ENCODE measurements at regions not wholly inside any gene's neighbourhood (a gene's known extent, or its start where the extent isn't known, plus 50 kb on each side); places are given as distances from the start of the nearest gene placed in this dataset.

DNA sequence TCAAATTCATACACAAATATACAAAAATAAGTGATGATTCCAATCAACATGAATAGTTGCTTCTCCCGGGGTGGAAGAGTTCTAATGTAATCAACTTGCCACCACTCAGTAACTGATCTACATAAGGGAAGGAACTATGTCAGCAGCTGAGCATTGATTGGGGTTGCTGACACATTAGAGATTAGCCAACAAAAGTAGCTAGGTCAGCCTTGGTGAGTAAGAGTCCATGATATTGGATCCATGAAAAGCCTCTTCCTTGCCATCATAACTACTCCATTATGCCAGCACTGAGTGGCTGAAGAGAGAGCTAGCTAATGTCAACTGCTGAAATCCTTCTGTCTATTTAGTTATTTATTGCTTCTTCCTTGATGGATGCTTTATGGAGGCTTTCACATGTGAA, 309.8 kb downstream of the NFIB start:
- H3K9me3 ChIP-seq: no peaks in the 10 kb centered on the region
- WGBS, 2 donors: 90 to 95% methylated on average over 1 of the region's 1 CpG
- H3K27me3 ChIP-seq: no peaks in the 10 kb centered on the region
- no peak for DNase-seq
- TF ChIP-seq POLR2A (IDR thresholded peaks at IDR 0.05) (no peak), POLR2AphosphoS5 (IDR thresholded peaks at IDR 0.05) (no peak), EP300 (IDR thresholded peaks at IDR 0.05) (no peak), CTCF (IDR thresholded peaks at IDR 0.05) (no peak)
- no peak overlapping the region for H3K27ac ChIP-seq
- no peaks in the 10 kb centered on the region for H3K36me3 ChIP-seq
- no peak overlapping the region for H3K4me3 ChIP-seq
- H3K4me1 ChIP-seq: no peaks in the 10 kb centered on the region
- no peak for ATAC-seq (ENCODE audit: low FRiP score in 2 of 2)

- TF ChIP-seq POLR2AphosphoS5 (IDR thresholded peaks at IDR 0.05) (no peak), EP300 (IDR thresholded peaks at IDR 0.05) (no peak), POLR2A (IDR thresholded peaks at IDR 0.05) (no peak), CTCF (IDR thresholded peaks at IDR 0.05) (no peak)
Measured at GRCh38 chr9:13994240-13994639, 319.7 kb downstream of the NFIB start.

GRCh38 chr9:13993632-13994185, 320.2 kb downstream of the NFIB start:
- 71 to 81% methylated on average over 4 to 7 of the region's 7 CpGs for WGBS, 2 donors
- Histone ChIP-seq H3K4me1 (no peaks in the 10 kb centered on the region), H3K27me3 (no peaks in the 10 kb centered on the region), H3K9me3 (no peaks in the 10 kb centered on the region), H3K36me3 (no peaks in the 10 kb centered on the region), H3K27ac (no peak overlapping the region), H3K4me3 (no peak overlapping the region)
- TF ChIP-seq POLR2A (IDR thresholded peaks at IDR 0.05) (no peak), EP300 (IDR thresholded peaks at IDR 0.05) (no peak), CTCF (IDR thresholded peaks at IDR 0.05) (no peak), POLR2AphosphoS5 (IDR thresholded peaks at IDR 0.05) (no peak)
- DNase-seq: no peak
- ATAC-seq (ENCODE audit: low FRiP score in 2 of 2): peak in 1 of 2 donors; percentile 70

More at GRCh38 chr9:13994240-13994639, 319.7 kb downstream of the NFIB start:
- no peaks in the 10 kb centered on the region for H3K9me3 ChIP-seq
- no peaks in the 10 kb centered on the region for H3K4me1 ChIP-seq
- no peak overlapping the region for H3K27ac ChIP-seq
- no peak for DNase-seq
- no peaks in the 10 kb centered on the region for H3K36me3 ChIP-seq
- WGBS, 2 donors: 82 to 86% methylated on average over 3 of the region's 3 CpGs
- no peak overlapping the region for H3K4me3 ChIP-seq
- peak in 1 of 2 donors; percentile 24 for ATAC-seq (ENCODE audit: low FRiP score in 2 of 2)
- H3K27me3 ChIP-seq: no peaks in the 10 kb centered on the region

DNA sequence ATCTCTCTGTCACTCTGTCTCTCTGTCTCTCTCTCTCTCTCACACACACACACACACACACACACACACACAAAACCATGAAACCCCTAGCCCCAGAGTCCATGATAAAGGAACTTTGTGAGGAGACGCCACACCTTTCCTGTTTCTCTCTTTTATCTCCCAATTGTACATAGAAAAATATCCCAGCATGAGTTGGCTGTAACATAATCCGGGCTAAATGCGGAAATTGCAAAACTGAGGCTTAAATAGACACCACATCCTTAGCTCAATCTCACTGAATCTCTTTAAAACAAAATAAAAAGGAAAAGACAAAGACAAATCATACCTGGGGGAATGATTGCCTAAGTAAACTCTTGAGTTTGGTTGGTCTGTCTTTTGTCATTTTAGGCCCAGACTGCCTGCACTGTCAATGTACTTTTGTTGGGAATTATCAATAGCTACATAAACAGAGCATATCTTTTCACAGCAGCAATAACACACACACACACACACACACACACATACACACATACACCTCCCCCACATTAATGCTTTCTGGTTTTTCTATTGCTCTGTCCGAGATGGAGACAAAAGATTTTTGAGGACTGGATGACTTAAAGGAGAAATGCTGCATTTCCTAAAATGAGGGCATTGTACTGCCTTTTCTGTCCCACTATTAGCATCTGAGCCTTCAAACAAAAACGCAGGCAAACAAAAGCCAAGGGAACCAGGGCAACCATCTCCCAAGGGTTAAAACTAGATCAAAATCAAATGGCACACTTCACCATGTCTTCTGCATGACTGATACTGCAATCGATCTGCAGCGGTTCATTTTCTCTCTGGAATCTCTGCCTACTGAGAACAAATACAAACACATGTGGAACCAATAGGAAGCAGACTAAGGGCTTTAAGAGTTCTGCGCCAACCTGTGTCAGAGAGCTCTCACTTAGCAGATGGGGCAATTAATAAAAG, 321.5 kb downstream of the NFIB start:
- Histone ChIP-seq H3K4me3 (no peak overlapping the region), H3K4me1 (no peaks in the 10 kb centered on the region), H3K27me3 (no peaks in the 10 kb centered on the region), H3K27ac (no peak overlapping the region), H3K9me3 (no peaks in the 10 kb centered on the region), H3K36me3 (no peaks in the 10 kb centered on the region)
- DNase-seq: no peak
- 83 to 87% methylated on average over 8 of the region's 8 CpGs for WGBS, 2 donors
- TF ChIP-seq CTCF (IDR thresholded peaks at IDR 0.05) (no peak), EP300 (IDR thresholded peaks at IDR 0.05) (no peak), POLR2A (IDR thresholded peaks at IDR 0.05) (no peak), POLR2AphosphoS5 (IDR thresholded peaks at IDR 0.05) (no peak)
- ATAC-seq (ENCODE audit: low FRiP score in 2 of 2): no peak
